ENCODE measurements at regions not wholly inside any gene's neighbourhood (a gene's known extent, or its start where the extent isn't known, plus 50 kb on each side); places are given as distances from the start of the nearest gene placed in this dataset.

DNA sequence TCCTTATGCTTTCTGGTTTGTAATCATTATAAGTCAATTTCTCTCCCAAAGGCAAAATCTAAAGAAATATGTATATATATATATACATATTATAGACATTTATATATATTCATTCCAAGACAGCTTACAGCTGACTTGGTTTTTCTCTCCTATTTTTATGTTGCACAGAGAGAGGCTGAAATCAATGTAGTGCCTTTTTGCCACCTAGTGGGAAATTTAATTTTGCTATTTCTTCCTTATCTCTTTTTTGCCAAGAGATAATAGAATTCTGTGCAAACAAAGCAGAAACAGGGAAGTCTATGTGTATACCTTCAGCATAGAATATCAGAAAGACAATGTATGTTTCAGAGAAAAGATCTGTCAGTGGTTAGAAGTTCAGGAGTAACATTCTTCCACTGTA is 186.0 kb upstream of the ANO5 start:
- TF ChIP-seq, protein P1, sequence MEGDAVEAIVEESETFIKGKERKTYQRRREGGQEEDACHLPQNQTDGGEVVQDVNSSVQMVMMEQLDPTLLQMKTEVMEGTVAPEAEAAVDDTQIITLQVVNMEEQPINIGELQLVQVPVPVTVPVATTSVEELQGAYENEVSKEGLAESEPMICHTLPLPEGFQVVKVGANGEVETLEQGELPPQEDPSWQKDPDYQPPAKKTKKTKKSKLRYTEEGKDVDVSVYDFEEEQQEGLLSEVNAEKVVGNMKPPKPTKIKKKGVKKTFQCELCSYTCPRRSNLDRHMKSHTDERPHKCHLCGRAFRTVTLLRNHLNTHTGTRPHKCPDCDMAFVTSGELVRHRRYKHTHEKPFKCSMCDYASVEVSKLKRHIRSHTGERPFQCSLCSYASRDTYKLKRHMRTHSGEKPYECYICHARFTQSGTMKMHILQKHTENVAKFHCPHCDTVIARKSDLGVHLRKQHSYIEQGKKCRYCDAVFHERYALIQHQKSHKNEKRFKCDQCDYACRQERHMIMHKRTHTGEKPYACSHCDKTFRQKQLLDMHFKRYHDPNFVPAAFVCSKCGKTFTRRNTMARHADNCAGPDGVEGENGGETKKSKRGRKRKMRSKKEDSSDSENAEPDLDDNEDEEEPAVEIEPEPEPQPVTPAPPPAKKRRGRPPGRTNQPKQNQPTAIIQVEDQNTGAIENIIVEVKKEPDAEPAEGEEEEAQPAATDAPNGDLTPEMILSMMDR (conservative IDR thresholded peaks at IDR 0.05 in 1 of 2, IDR thresholded peaks at IDR 0.05 in 1 of 2; ENCODE audit: low read depth in 1 of 2, low read length in 2 of 2): no peak
- TF ChIP-seq EZH2 (IDR thresholded peaks at IDR 0.05; ENCODE audit: low read length, missing control alignments): no peak
